T-helper 1 cell treated with Interleukin-12 subunit alpha and Interleukin-12 subunit beta and Interleukin-4 antibody, amounts not matched to agents 30 ng/mL and 1 ng/mL, for 36 hours (primary cell): ENCODE measurements at regions not wholly inside any gene's neighbourhood (a gene's known extent, or its start where the extent isn't known, plus 50 kb on each side); places are given as distances from the start of the nearest gene placed in this dataset.

Source experiments
- intact Hi-C: fragments of 100-400 bp; cut with micrococcal nuclease; formaldehyde crosslinking; loops from one replicate; pipeline ENCODE4 v1.15.1; 2024

- intact Hi-C loops, result no loop called here
Observed at GRCh38 chr4:188534297-188534696, 395.1 kb downstream of the TRIML1 start.

- intact Hi-C loops, result no loop called here
Observed at GRCh38 chr4:188534917-188535316, 395.7 kb downstream of the TRIML1 start.

DNA sequence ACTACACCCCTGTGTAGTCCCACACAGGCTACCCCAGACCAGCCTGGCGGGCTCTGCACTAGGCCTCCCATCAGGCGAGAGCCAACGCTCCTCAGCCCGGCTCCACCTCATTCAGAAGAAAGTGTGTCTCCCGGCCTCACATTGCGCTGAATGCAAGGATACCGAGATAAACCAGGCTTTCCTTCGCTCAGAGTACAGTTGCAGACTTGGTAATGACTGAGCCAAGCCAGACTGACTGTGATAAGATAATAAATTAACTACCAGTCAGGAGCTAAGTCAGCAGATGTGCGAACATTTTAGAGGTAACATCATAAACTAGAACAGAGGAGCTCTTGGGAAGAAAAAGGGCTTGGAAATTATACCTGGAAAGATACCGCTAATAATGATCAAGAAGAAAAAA lies 397.6 kb downstream of the TRIML1 start:
- intact Hi-C loops, result no loop called here

DNA sequence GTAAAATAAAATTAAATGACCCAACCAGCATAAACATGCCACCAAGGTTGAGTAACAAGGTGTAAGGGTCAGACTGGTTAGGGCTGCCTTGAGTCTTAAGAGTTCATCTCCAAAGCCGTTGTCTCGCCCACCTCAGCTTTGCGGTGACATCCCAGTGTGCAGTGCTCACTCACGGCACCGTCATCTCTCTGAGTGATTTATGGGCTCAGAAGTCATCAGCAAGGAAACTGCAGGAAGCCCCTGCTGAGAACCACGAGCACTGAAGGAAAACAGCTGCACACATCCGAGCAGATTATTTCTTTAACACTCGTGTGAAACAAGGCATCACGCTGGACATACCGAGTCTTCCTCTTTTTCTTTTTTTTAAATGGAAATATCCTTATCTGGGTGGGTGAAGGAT lies 411.1 kb downstream of the TRIML1 start:
- intact Hi-C loops, result no loop called here

- intact Hi-C loops, result no loop called here
Observed at GRCh38 chr4:188551156-188551555, 411.9 kb downstream of the TRIML1 start.

- intact Hi-C loops, result no loop called here
Observed at GRCh38 chr4:188552741-188553275, 413.6 kb downstream of the TRIML1 start.

GRCh38 chr4:188554413-188554812 lies 415.2 kb downstream of the TRIML1 start:
- intact Hi-C loops, result no loop called here

DNA sequence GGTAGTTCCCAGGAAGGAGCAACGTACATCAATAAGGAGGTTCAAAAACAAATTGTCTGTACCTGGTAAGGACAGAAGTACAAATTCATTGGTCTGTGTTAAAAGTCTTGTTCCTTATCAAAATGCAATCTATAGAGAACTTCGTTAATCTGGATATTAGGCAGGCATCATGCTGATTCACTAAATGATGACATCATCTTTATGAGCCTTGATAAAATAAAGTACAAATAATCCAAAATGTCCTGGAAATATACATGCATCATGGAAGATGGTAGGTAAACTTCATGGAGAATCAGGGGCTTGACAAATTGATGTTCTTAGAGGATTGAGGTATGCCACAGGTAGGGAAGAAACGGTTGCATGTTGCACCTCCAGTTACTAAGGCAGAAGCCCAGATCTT lies 433.9 kb downstream of the TRIML1 start:
- intact Hi-C loops, result no loop called here

GRCh38 chr4:188578657-188579056 lies 439.4 kb downstream of the TRIML1 start:
- intact Hi-C loops, result no loop called here

DNA sequence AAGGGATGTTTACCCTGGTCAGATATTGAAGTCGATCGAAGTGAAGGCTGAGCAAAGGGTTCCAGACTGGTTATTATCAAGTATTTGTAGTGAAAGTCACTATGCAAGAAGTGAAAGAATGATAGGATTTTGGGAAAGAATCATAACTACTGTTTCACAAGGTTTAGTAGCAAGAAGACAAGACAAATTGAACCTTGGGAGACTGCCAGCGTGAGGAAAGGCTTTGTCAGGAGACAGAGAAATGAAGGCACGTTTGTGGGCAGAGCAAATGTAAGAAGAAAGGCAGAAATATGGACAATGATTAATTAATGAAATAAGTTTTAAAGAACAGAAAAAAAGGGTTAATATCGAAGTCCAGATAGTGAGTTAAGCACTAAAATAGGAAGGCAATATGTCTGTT lies 456.8 kb downstream of the TRIML1 start:
- intact Hi-C loops, result no loop called here

- intact Hi-C loops, result no loop called here
Observed at GRCh38 chr4:188603646-188604045, 464.4 kb downstream of the TRIML1 start.

GRCh38 chr4:188606635-188607034 lies 467.4 kb downstream of the TRIML1 start:
- intact Hi-C loops, result no loop called here

DNA sequence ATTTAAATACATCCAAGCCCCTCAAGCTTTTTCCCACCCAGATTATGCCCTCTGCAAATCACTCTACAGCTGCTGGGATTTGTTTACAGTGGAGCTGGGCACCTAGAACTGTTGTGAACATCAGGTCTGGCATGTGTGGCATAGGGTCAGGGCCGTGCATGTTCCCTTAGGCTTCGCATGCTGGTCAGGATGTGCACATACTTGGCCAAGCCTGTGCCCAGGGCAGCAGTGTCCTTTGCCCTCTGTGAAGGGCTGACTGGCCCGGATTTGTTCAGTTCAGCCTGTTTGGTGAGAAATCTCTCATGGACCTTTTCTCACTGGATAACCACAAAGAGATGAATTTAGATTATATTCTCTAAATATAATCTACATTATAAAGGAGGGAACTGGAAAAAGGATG lies 471.9 kb downstream of the TRIML1 start:
- intact Hi-C loops, result no loop called here

- intact Hi-C loops, result no loop called here
Observed at GRCh38 chr4:188612659-188613058, 473.4 kb downstream of the TRIML1 start.

- intact Hi-C loops, result no loop called here
Observed at GRCh38 chr4:188613976-188614375, 474.7 kb downstream of the TRIML1 start.

DNA sequence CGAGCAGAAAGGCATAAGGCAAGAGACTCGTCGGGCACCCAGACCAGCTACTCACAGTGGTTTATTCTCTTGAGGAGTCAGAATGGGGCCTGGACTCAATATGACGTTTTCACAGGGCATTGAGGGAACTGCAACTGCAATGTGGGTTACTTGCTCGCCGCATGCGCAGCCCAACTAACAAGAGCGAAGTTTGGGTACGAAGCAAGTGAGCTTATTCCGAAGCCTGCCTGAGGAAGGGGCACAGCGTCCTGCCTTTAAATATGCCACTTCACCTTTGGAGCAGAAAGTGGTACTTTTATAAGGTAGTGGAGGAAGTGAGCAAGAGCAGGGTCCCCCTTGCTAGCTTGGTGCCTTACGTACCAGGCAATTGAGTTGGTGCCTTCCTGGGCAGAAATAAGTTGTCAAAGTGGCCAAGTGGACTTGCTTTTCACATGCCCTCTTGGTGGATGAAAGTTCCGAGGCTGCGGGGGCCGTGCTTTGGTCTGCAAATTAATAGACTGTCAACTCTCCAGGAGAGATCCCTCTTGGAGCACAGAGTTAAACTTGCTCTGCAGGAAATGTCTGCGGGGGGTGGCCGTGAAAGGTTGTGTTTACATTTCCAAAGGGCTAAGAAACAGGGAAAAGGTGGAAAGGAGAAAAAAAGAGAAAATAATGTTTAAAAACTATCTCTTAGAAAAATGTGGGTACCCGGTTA lies 480.4 kb downstream of the TRIML1 start:
- intact Hi-C loops, result no loop called here

GRCh38 chr4:188620608-188621007 lies 481.4 kb downstream of the TRIML1 start:
- intact Hi-C loops, result no loop called here

DNA sequence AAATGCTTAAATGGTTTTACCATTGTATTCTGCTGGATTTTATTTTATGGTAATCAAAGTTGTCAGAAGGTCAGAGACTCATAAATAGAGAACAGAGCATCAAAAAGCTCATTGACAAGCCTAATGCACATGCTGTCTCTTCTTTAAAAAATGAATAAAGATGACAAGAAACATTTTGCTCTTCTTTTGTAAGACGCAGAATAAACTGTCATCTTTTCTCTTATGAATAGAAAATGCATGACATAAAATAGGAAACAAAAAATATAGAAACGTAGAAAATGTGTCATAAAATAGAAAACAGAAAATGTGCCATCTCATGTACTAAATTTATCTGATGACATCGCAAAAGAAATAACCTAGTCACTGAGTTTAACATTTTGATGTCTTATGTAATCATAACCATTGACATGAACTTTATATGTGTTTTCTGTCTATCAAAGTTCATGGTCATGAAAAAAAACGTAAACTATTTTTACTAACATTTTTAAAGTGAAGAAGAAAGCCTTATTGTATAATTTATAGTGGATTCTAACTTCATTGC lies 484.1 kb downstream of the TRIML1 start:
- intact Hi-C loops, result no loop called here

DNA sequence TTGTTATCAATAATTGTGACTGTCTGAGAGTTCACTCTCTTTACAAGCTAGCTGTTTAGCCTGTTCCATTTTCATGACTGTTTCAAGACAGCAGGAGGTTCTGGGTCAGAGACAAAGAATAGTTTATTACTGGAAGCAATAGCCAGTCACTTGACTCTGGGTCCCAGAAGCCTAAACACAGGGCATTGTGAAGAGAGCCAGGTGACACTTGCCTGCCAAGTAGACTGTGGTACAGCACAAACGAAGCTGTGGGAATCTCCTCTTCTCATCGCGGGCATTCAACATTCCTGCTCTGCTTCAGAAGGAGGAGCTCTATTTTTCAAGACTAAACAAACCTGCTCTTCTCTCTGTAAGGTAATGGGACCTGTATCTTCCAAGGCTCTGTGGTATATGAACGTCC lies 485.1 kb downstream of the TRIML1 start:
- intact Hi-C loops, result no loop called here

- intact Hi-C loops, result no loop called here
Observed at GRCh38 chr4:188627892-188628291, 488.7 kb downstream of the TRIML1 start.

DNA sequence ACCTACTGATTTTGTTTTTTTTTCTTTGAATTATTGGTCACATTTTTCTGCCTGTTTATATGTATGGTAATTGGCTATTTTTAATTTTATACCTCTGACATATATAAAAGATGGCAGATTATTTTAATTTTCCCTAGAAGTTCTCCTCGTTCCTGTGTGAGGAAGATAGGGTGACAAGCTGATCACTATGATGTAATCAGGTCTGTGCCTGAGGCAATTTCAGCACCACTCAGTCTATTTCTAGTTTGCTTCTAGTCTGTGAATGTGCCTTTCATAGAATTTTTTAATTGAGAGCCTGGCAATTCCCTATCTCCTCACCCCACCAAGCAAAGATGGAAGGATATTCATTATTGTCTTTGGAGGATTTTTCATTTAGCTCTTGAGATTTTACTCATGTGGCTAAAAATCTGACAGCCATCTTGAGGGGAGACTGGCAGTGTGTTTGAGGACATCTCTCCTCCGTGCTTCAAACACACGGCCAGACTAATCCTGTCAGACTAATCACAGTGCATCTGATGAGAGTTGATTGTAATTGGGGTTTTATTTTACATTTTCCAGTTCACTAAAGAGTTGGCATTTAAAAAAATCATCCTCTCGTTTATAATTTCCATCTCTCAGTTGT lies 500.3 kb downstream of the TRIML1 start:
- intact Hi-C loops, result no loop called here

GRCh38 chr4:188647820-188648370 lies 508.7 kb downstream of the TRIML1 start:
- intact Hi-C loops, result no loop called here
